Duodenal mucosa (tissue), 2 donors: ENCODE measurements at regions not wholly inside any gene's neighbourhood (a gene's known extent, or its start where the extent isn't known, plus 50 kb on each side); places are given as distances from the start of the nearest gene placed in this dataset.

Source experiments
- H3K27ac ChIP-seq: one replicate; pipeline ENCODE4 v1.7.0; 2013; ENCODE audit warnings: low read depth, low read length
- H3K27me3 ChIP-seq, 2 donors: one replicate each; pipeline ENCODE4 v1.7.0; 2013; ENCODE audit warnings: low read length in 2 of 2, control low read depth in 1 of 2; ENCODE audit not compliant: insufficient read depth in 2 of 2, control insufficient read depth in 1 of 2
- H3K36me3 ChIP-seq, 2 donors: one replicate each; pipeline ENCODE4 v1.7.0; 2013; ENCODE audit warnings: low read length in 2 of 2, control low read depth in 1 of 2; ENCODE audit not compliant: insufficient read depth in 2 of 2, control insufficient read depth in 1 of 2
- H3K4me1 ChIP-seq, 2 donors: one replicate each; pipeline ENCODE4 v1.7.0; 2013; ENCODE audit warnings: low read length in 2 of 2, control low read depth in 1 of 2; ENCODE audit not compliant: insufficient read depth in 2 of 2, control insufficient read depth in 1 of 2
- H3K4me3 ChIP-seq, 2 donors: one replicate each; pipeline ENCODE4 v1.7.0; 2013; ENCODE audit warnings: low read length in 2 of 2, low read depth in 1 of 2
- H3K9ac ChIP-seq, 2 donors: one replicate each; pipeline ENCODE4 v1.7.0; 2013; ENCODE audit warnings: low read length in 2 of 2, low read depth in 1 of 2
- H3K9me3 ChIP-seq, 2 donors: one replicate each; pipeline ENCODE4 v1.7.0; 2013; ENCODE audit warnings: low read length in 2 of 2, control low read depth in 1 of 2; ENCODE audit not compliant: control insufficient read depth in 1 of 2

DNA sequence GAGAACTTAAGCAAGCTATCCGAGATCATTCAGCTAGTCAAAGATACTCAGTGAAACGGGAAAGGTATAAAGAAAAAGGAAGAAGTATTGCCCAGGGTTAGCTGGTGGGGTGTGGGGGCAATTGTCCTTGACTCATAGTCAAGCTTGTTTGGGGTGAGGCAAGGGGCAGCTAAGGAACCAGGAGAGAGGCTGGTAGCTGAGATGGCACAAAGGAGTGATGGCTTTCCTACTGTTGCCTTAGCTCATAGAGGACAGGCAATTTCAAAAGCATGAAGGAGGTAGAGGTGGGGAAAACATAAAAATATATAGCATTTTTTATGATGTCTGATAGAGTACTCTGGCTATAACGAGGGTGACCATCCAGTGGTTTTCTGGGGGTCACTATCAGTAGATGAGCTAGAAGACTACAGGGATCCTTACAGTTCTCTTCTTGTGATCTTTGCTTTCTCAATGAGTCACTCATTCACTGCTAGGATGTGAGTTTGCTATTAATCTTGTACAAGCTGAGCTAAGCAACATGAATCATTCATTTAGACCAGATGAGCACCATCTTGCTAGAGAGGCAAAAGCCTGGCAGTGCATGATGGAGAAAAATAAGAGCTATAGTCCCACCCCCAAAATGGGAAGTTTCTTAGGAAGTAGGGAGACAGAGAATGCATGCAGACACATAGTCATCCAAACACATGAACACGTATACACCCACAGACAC lies 207.1 kb upstream of the PFN2 start:
- Histone ChIP-seq H3K4me3 (no peak overlapping the region), H3K27me3 (no peaks in the 10 kb centered on the region), H3K36me3 (no peaks in the 10 kb centered on the region), H3K4me1 (peaks cover 3 to 14% of the 10 kb centered on the region in 2 donors), H3K9ac (no peak overlapping the region), H3K27ac (no peak overlapping the region), H3K9me3 (no peaks in the 10 kb centered on the region)

GRCh38 chr3:150174179-150174578 lies 203.5 kb upstream of the PFN2 start:
- Histone ChIP-seq H3K9ac (no peak overlapping the region), H3K27ac (no peak overlapping the region), H3K4me1 (no peaks in the 10 kb centered on the region), H3K36me3 (no peaks in the 10 kb centered on the region), H3K27me3 (no peaks in the 10 kb centered on the region), H3K4me3 (no peak overlapping the region), H3K9me3 (no peaks in the 10 kb centered on the region)

- no peak overlapping the region for H3K27ac ChIP-seq
- no peak overlapping the region for H3K4me3 ChIP-seq
- H3K9me3 ChIP-seq: no peaks in the 10 kb centered on the region
- H3K27me3 ChIP-seq: no peaks in the 10 kb centered on the region
- H3K36me3 ChIP-seq: no peaks in the 10 kb centered on the region
- H3K4me1 ChIP-seq: no peaks in the 10 kb centered on the region
- H3K9ac ChIP-seq: no peak overlapping the region
Observed at GRCh38 chr3:150172356-150172755, 201.7 kb upstream of the PFN2 start.

GRCh38 chr3:150170852-150171520 lies 200.3 kb upstream of the PFN2 start:
- Histone ChIP-seq H3K9me3 (no peaks in the 10 kb centered on the region), H3K9ac (no peak overlapping the region), H3K4me3 (no peak overlapping the region), H3K27ac (no peak overlapping the region), H3K36me3 (no peaks in the 10 kb centered on the region), H3K27me3 (no peaks in the 10 kb centered on the region), H3K4me1 (no peaks in the 10 kb centered on the region)

- H3K9ac ChIP-seq: no peak overlapping the region
- no peaks in the 10 kb centered on the region for H3K4me1 ChIP-seq
- no peaks in the 10 kb centered on the region for H3K27me3 ChIP-seq
- no peak overlapping the region for H3K4me3 ChIP-seq
- no peak overlapping the region for H3K27ac ChIP-seq
- H3K9me3 ChIP-seq: no peaks in the 10 kb centered on the region
- H3K36me3 ChIP-seq: no peaks in the 10 kb centered on the region
Observed at GRCh38 chr3:150169330-150169940, 198.7 kb upstream of the PFN2 start.

- Histone ChIP-seq H3K9me3 (no peaks in the 10 kb centered on the region), H3K4me1 (no peaks in the 10 kb centered on the region), H3K9ac (no peak overlapping the region), H3K4me3 (no peak overlapping the region), H3K27ac (no peak overlapping the region), H3K27me3 (no peaks in the 10 kb centered on the region), H3K36me3 (no peaks in the 10 kb centered on the region)
Observed at GRCh38 chr3:150168698-150169097, 198.0 kb upstream of the PFN2 start.

GRCh38 chr3:150165396-150166094 lies 194.8 kb upstream of the PFN2 start:
- Histone ChIP-seq H3K9me3 (no peaks in the 10 kb centered on the region), H3K27ac (no peak overlapping the region), H3K4me3 (no peak overlapping the region), H3K9ac (no peak overlapping the region), H3K27me3 (no peaks in the 10 kb centered on the region), H3K4me1 (no peaks in the 10 kb centered on the region), H3K36me3 (no peaks in the 10 kb centered on the region)

DNA sequence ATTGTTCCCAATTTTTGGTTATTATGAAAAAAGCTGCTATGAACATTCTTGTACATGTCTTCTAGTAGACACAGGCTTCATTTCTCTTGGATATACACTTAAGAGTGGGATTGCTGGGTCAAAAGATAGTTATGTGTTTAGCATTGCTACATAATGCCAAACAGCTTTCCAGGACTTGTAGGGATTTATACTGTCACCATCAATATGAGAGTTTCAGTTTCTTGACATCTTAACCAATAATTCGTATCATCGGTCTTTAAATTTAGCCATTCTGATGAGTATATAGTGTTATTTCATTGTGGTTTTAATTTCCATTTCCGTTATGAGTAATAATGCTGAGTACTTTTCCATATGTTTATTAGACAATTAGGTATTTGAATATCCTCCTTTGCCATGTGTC lies 190.3 kb upstream of the PFN2 start:
- Histone ChIP-seq H3K27ac (no peak overlapping the region), H3K36me3 (no peaks in the 10 kb centered on the region), H3K4me3 (no peak overlapping the region), H3K27me3 (no peaks in the 10 kb centered on the region), H3K9me3 (no peaks in the 10 kb centered on the region), H3K9ac (no peak overlapping the region), H3K4me1 (no peaks in the 10 kb centered on the region)

DNA sequence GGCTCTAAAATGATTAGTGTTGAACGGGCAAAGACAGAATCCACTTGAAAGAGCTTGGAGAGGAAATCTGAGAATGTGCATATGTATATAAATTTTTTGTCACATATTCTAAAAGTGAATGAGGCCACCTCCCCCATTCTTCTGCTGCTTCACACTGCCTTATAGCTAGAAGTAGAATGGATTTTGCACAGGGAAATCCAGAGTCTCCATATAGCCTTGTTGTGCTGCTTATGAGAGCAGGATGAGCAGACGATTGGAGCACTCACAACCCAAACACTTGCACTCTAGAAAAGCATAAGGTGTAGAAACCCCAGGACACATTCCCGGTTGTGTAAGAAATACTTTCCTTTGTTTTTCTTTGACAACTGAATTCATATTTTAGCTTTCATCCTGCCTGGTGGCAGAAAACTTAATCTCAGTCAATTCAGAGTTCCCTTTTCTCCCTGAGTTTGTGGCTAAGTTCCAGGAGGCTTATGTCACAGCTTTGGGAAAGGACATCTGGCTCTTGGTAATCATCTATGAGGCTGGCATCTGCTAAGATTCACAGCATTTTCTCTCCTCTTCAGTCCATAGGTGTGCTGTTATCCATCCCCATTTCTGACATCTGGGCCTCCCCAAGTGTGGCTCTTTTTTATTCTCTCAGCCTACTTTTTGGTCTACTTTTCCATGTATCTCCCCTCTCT lies 188.4 kb upstream of the PFN2 start:
- Histone ChIP-seq H3K27ac (no peak overlapping the region), H3K4me1 (no peaks in the 10 kb centered on the region)

More for the DNA sequence above, 188.4 kb upstream of the PFN2 start:
- Histone ChIP-seq H3K9ac (no peak overlapping the region), H3K36me3 (no peaks in the 10 kb centered on the region), H3K27me3 (no peaks in the 10 kb centered on the region), H3K9me3 (no peaks in the 10 kb centered on the region), H3K4me3 (no peak overlapping the region)
